Fibroblast of mammary gland (primary cell): ENCODE measurements at regions not wholly inside any gene's neighbourhood (a gene's known extent, or its start where the extent isn't known, plus 50 kb on each side); places are given as distances from the start of the nearest gene placed in this dataset.

Source experiments
- DNase-seq: peaks from one replicate; pipeline ENCODE4 v3.0.0-alpha.2; 2010; ENCODE audit warnings: low read depth
- H3K4me3 ChIP-seq: 2 replicates; pipeline ENCODE4 v1.5.1; 2011; ENCODE audit warnings: low read depth, mild to moderate bottlenecking, low read length, moderate library complexity; ENCODE audit not compliant: control insufficient read depth
- CTCF ChIP-seq: conservative IDR thresholded peaks from 2 replicates; pipeline ENCODE4 v1.5.1; 2011; ENCODE audit warnings: low read depth, low read length, inconsistent platforms; ENCODE audit not compliant: control insufficient read depth, insufficient read depth

GRCh38 chr15:81569286-81570080, 195.5 kb upstream of the TMC3 start:
- no peak for TF ChIP-seq CTCF
- H3K4me3 ChIP-seq = no peak overlapping the region
- DNase-seq = no peak

GRCh38 chr15:81567924-81568323, 193.9 kb upstream of the TMC3 start:
- DNase-seq = no peak
- H3K4me3 ChIP-seq = no peak overlapping the region
- TF ChIP-seq CTCF = no peak

- H3K4me3 ChIP-seq = no peak overlapping the region
- DNase-seq = no peak
- TF ChIP-seq CTCF = no peak
These were observed 189.0 kb upstream of the TMC3 start for GRCh38 chr15:81562986-81563385.

GRCh38 chr15:81560405-81560804, 186.4 kb upstream of the TMC3 start:
- no peak for TF ChIP-seq CTCF
- no peak for DNase-seq

GRCh38 chr15:81558056-81558455, 184.0 kb upstream of the TMC3 start:
- TF ChIP-seq CTCF = no peak
- DNase-seq = no peak
- no peak overlapping the region for H3K4me3 ChIP-seq

More at GRCh38 chr15:81560405-81560804, 186.4 kb upstream of the TMC3 start:
- no peak overlapping the region for H3K4me3 ChIP-seq

GRCh38 chr15:81555346-81555745, 181.3 kb upstream of the TMC3 start:
- no peak overlapping the region for H3K4me3 ChIP-seq
- TF ChIP-seq CTCF = no peak
- no peak for DNase-seq
